ENCODE measurements at regions not wholly inside any gene's neighbourhood (a gene's known extent, or its start where the extent isn't known, plus 50 kb on each side); places are given as distances from the start of the nearest gene placed in this dataset.

GRCh38 chr5:113689647-113690046 is 176.2 kb downstream of the YTHDC2 start:
- H3K4me1 ChIP-seq: peaks cover 38% of the 10 kb centered on the region
- Mint-ChIP-seq H3K9me3 (peaks cover 2% of the 10 kb centered on the region), H3K4me1 (peaks cover 43% of the 10 kb centered on the region), H3K27me3 (ENCODE audit: insufficient read depth, low read depth) (peaks cover 8% of the 10 kb centered on the region), H3K36me3 (no peaks in the 10 kb centered on the region), H3K4me3 (no peak overlapping the region), H3K27ac (no peak overlapping the region)
- H4K20me1 ChIP-seq (ENCODE audit: low read depth): no peaks in the 10 kb centered on the region
- no peak overlapping the region for H2AFZ ChIP-seq (replicated peaks)
- no peak for TF ChIP-seq CTCF (IDR thresholded peaks at IDR 0.05)
- TF ChIP-seq EZH2 (IDR thresholded peaks at IDR 0.05): no peak
- TF ChIP-seq EZH2phosphoT487 (IDR thresholded peaks at IDR 0.05): no peak
- H3K27me3 ChIP-seq: no peaks in the 10 kb centered on the region
- no peak overlapping the region for H3K27ac ChIP-seq
- H3K4me3 ChIP-seq: no peak overlapping the region
- H3K9me3 ChIP-seq (ENCODE audit: low read depth): no peaks in the 10 kb centered on the region
- H3K4me2 ChIP-seq: no peak overlapping the region
- no peak overlapping the region for H3K9ac ChIP-seq
- H3K36me3 ChIP-seq: no peaks in the 10 kb centered on the region
- peaks cover 37% of the 10 kb centered on the region for H3F3A ChIP-seq (ENCODE audit: low read depth)
- H3K79me2 ChIP-seq (ENCODE audit: low read depth): no peaks in the 10 kb centered on the region
- DNase-seq (ENCODE audit: low spot score): no peak

GRCh38 chr5:113692466-113692865 is 179.0 kb downstream of the YTHDC2 start:
- H3K9me3 Mint-ChIP-seq: peaks cover 12% of the 10 kb centered on the region
- Histone ChIP-seq H3K27me3 (no peaks in the 10 kb centered on the region), H3K4me3 (peak overlapping the region; percentile 38), H3K9ac (no peak overlapping the region), H3K4me1 (peaks cover 51% of the 10 kb centered on the region), H3K4me2 (peak overlapping the region; percentile 76), H2AFZ (replicated peaks) (no peak overlapping the region), H3K9me3 (ENCODE audit: low read depth) (no peaks in the 10 kb centered on the region), H3K27ac (peak overlapping the region; percentile 89), H3K79me2 (ENCODE audit: low read depth) (no peaks in the 10 kb centered on the region), H3F3A (ENCODE audit: low read depth) (peaks cover 47% of the 10 kb centered on the region), H3K36me3 (no peaks in the 10 kb centered on the region), H4K20me1 (ENCODE audit: low read depth) (no peaks in the 10 kb centered on the region)
- peaks cover 4% of the 10 kb centered on the region for H3K27me3 Mint-ChIP-seq (ENCODE audit: insufficient read depth, low read depth)
- peak overlapping the region; percentile 13 for H3K4me3 Mint-ChIP-seq
- H3K4me1 Mint-ChIP-seq: peaks cover 54% of the 10 kb centered on the region
- H3K36me3 Mint-ChIP-seq: peaks cover 2% of the 10 kb centered on the region
- TF ChIP-seq EZH2 (IDR thresholded peaks at IDR 0.05) (no peak), CTCF (IDR thresholded peaks at IDR 0.05) (no peak), EZH2phosphoT487 (IDR thresholded peaks at IDR 0.05) (no peak)
- H3K27ac Mint-ChIP-seq: peak overlapping the region; percentile 94
- no peak for DNase-seq (ENCODE audit: low spot score)

- Histone ChIP-seq H3K9ac (no peak overlapping the region), H3K27ac (peak overlapping the region; percentile 89), H3K36me3 (no peaks in the 10 kb centered on the region), H2AFZ (replicated peaks) (peak overlapping the region; percentile 12), H3K4me3 (peak overlapping the region; percentile 38), H4K20me1 (ENCODE audit: low read depth) (no peaks in the 10 kb centered on the region), H3K27me3 (no peaks in the 10 kb centered on the region), H3K9me3 (ENCODE audit: low read depth) (no peaks in the 10 kb centered on the region), H3F3A (ENCODE audit: low read depth) (peaks cover 47% of the 10 kb centered on the region), H3K4me1 (peaks cover 51% of the 10 kb centered on the region), H3K4me2 (peak overlapping the region; percentile 76), H3K79me2 (ENCODE audit: low read depth) (no peaks in the 10 kb centered on the region)
- Mint-ChIP-seq H3K9me3 (peaks cover 16% of the 10 kb centered on the region), H3K4me1 (peaks cover 54% of the 10 kb centered on the region), H3K27me3 (ENCODE audit: insufficient read depth, low read depth) (peaks cover 4% of the 10 kb centered on the region), H3K36me3 (peaks cover 2% of the 10 kb centered on the region), H3K4me3 (peak overlapping the region; percentile 13), H3K27ac (peak overlapping the region; percentile 94)
- no peak for TF ChIP-seq CTCF (IDR thresholded peaks at IDR 0.05)
- TF ChIP-seq EZH2 (IDR thresholded peaks at IDR 0.05): no peak
- no peak for TF ChIP-seq EZH2phosphoT487 (IDR thresholded peaks at IDR 0.05)
- DNase-seq (ENCODE audit: low spot score): peak; percentile 85
Measured at GRCh38 chr5:113692891-113693457, 179.5 kb downstream of the YTHDC2 start.
